HEK293T (cell line): ENCODE measurements at regions not wholly inside any gene's neighbourhood (a gene's known extent, or its start where the extent isn't known, plus 50 kb on each side); places are given as distances from the start of the nearest gene placed in this dataset.

ENCODE experiments used
- CTCF ChIA-PET: fragments of 350-600 bp; formaldehyde crosslinking; extraction: SDS; loops from one replicate; lab custom pipeline; 2021; ENCODE audit warnings: antibody characterized with exemption, inconsistent platforms; lab: Yijun Ruan, JAX
- POLR2A ChIA-PET: fragments of 350-600 bp; formaldehyde crosslinking; extraction: SDS; loops from one replicate; lab custom pipeline; 2020; ENCODE audit warnings: antibody characterized with exemption, inconsistent platforms; lab: Yijun Ruan, JAX
- DNase-seq: peaks from one replicate; pipeline ENCODE4 v3.0.0; 2012; ENCODE audit warnings: mixed read lengths; ENCODE audit errors: extremely low spot score
- ARNT ChIP-seq: fragments of 450-650 bp; IDR thresholded peaks from 2 replicates; pipeline ENCODE4 v1.6.1; 2017; ENCODE audit warnings: mild to moderate bottlenecking
- BHLHE40 ChIP-seq: fragments of 450-650 bp; IDR thresholded peaks from 2 replicates; pipeline ENCODE4 v1.6.1; 2016; ENCODE audit warnings: mild to moderate bottlenecking, moderate library complexity, borderline replicate concordance
- CTBP1 ChIP-seq: fragments of 450-650 bp; IDR thresholded peaks from 2 replicates; pipeline ENCODE4 v1.6.1; 2016; ENCODE audit warnings: borderline replicate concordance
- ELF4 ChIP-seq: fragments of 450-650 bp; IDR thresholded peaks from 2 replicates; pipeline ENCODE4 v1.6.1; 2017; ENCODE audit warnings: antibody characterized with exemption
- FOXA1 ChIP-seq: fragments of 450-650 bp; IDR thresholded peaks from 2 replicates; pipeline ENCODE4 v1.6.1; 2016; ENCODE audit warnings: mild to moderate bottlenecking
- FOXK2 ChIP-seq: fragments of 450-650 bp; IDR thresholded peaks from 2 replicates; pipeline ENCODE4 v1.6.1; 2016; ENCODE audit warnings: mild to moderate bottlenecking
- FOXM1 ChIP-seq: fragments of 450-650 bp; IDR thresholded peaks from 2 replicates; pipeline ENCODE4 v1.6.1; 2017; ENCODE audit warnings: mild to moderate bottlenecking, borderline replicate concordance
- HDGF ChIP-seq: fragments of 450-650 bp; IDR thresholded peaks from 2 replicates; pipeline ENCODE4 v1.6.1; 2017; ENCODE audit warnings: antibody characterized with exemption, borderline replicate concordance
- L3MBTL2 ChIP-seq: fragments of 450-650 bp; conservative IDR thresholded peaks from 2 replicates; pipeline ENCODE4 v1.6.1; 2016; ENCODE audit warnings: mild to moderate bottlenecking
- LEF1 ChIP-seq: fragments of 450-650 bp; IDR thresholded peaks from 2 replicates; pipeline ENCODE4 v1.6.1; 2017; ENCODE audit warnings: mild to moderate bottlenecking, borderline replicate concordance
- NFRKB ChIP-seq: fragments of 450-650 bp; IDR thresholded peaks from 2 replicates; pipeline ENCODE4 v1.6.1; 2016; ENCODE audit warnings: mild to moderate bottlenecking, moderate library complexity
- PKNOX1 ChIP-seq: fragments of 450-650 bp; IDR thresholded peaks from 2 replicates; pipeline ENCODE4 v1.6.1; 2016
- SP1 ChIP-seq: fragments of 450-650 bp; IDR thresholded peaks from 2 replicates; pipeline ENCODE4 v1.6.1; 2017
- SUZ12 ChIP-seq: fragments of 450-650 bp; IDR thresholded peaks from 2 replicates; pipeline ENCODE4 v1.6.1; 2016; ENCODE audit warnings: mild to moderate bottlenecking
- TARDBP ChIP-seq: fragments of 450-650 bp; IDR thresholded peaks from 2 replicates; pipeline ENCODE4 v1.6.1; 2016
- ZNF384 ChIP-seq: fragments of 450-650 bp; IDR thresholded peaks from 2 replicates; pipeline ENCODE4 v1.6.1; 2016

- ChIA-PET POLR2A (no interaction called here), CTCF (no interaction called here)
- DNase-seq: no peak
- TF ChIP-seq SUZ12 (no peak), ZNF384 (no peak), L3MBTL2 (no peak), TARDBP (no peak), CTBP1 (no peak), FOXM1 (no peak)
Observed at GRCh38 chr18:60471652-60472051, 99.1 kb upstream of the MC4R start.

GRCh38 chr18:60485201-60485600, 112.6 kb upstream of the MC4R start:
- ChIA-PET POLR2A (no interaction called here), CTCF (no interaction called here)
- DNase-seq: no peak
- no peak for TF ChIP-seq PKNOX1
- no peak for TF ChIP-seq LEF1
- TF ChIP-seq CTBP1: no peak
- TF ChIP-seq ARNT: no peak
- TF ChIP-seq ELF4: no peak
- no peak for TF ChIP-seq NFRKB

GRCh38 chr18:60493066-60493465, 120.5 kb upstream of the MC4R start:
- CTCF ChIA-PET: no interaction called here
- POLR2A ChIA-PET: no interaction called here
- DNase-seq: no peak
- TF ChIP-seq L3MBTL2: no peak
- no peak for TF ChIP-seq SUZ12
- no peak for TF ChIP-seq SP1
- no peak for TF ChIP-seq PKNOX1
- TF ChIP-seq ELF4: no peak
- no peak for TF ChIP-seq TARDBP
- no peak for TF ChIP-seq NFRKB
- TF ChIP-seq ARNT: no peak
- TF ChIP-seq LEF1: no peak
- no peak for TF ChIP-seq BHLHE40
- no peak for TF ChIP-seq FOXM1
- no peak for TF ChIP-seq HDGF
- TF ChIP-seq CTBP1: no peak
- no peak for TF ChIP-seq ZNF384
- TF ChIP-seq FOXK2: no peak
- TF ChIP-seq FOXA1: no peak

GRCh38 chr18:60499675-60500074, 127.1 kb upstream of the MC4R start:
- ChIA-PET CTCF (no interaction called here), POLR2A (no interaction called here)

GRCh38 chr18:60500960-60501359, 128.4 kb upstream of the MC4R start:
- CTCF ChIA-PET: no interaction called here
- TF ChIP-seq FOXA1 (no peak), ELF4 (no peak), LEF1 (no peak), FOXK2 (no peak), TARDBP (no peak), L3MBTL2 (no peak), CTBP1 (no peak), SP1 (no peak), HDGF (no peak), NFRKB (no peak), ARNT (no peak), FOXM1 (no peak), ZNF384 (no peak), SUZ12 (no peak), BHLHE40 (no peak), PKNOX1 (no peak)
- no peak for DNase-seq
- POLR2A ChIA-PET: no interaction called here

More at GRCh38 chr18:60499675-60500074, 127.1 kb upstream of the MC4R start:
- no peak for DNase-seq
- TF ChIP-seq CTBP1 (no peak), PKNOX1 (no peak), TARDBP (no peak), BHLHE40 (no peak), ELF4 (no peak), ZNF384 (no peak), FOXM1 (no peak), SP1 (no peak), L3MBTL2 (no peak), HDGF (no peak)

GRCh38 chr18:60502591-60502990, 130.0 kb upstream of the MC4R start:
- ChIA-PET POLR2A (interaction anchor here (0.8 kb wide), 1 partner anchor 130 kb away, joined by 3 read pairs; the partner anchor contains the start of gene MC4R), CTCF (no interaction called here)
- TF ChIP-seq FOXM1: no peak
- TF ChIP-seq NFRKB: no peak
- no peak for TF ChIP-seq FOXK2
- TF ChIP-seq SP1: no peak
- no peak for TF ChIP-seq SUZ12
- no peak for TF ChIP-seq L3MBTL2
- TF ChIP-seq TARDBP: no peak
- TF ChIP-seq BHLHE40: no peak
- TF ChIP-seq FOXA1: no peak
- no peak for TF ChIP-seq CTBP1
- TF ChIP-seq ELF4: no peak
- TF ChIP-seq HDGF: no peak
- TF ChIP-seq ZNF384: no peak
- TF ChIP-seq ARNT: no peak
- TF ChIP-seq LEF1: no peak
- TF ChIP-seq PKNOX1: no peak
- no peak for DNase-seq
